DMS 273 (cell line): ENCODE measurements at regions not wholly inside any gene's neighbourhood (a gene's known extent, or its start where the extent isn't known, plus 50 kb on each side); places are given as distances from the start of the nearest gene placed in this dataset.

Experiments used
- DNase-seq: peaks from one replicate; lab custom pipeline; 2025; ENCODE audit not compliant: unreplicated experiment; lab: John Stamatoyannopoulos, UW

- DNase-seq: no peak
Measured at GRCh38 chr6:125489579-125490285, 188.0 kb upstream of the HDDC2 start.

DNA sequence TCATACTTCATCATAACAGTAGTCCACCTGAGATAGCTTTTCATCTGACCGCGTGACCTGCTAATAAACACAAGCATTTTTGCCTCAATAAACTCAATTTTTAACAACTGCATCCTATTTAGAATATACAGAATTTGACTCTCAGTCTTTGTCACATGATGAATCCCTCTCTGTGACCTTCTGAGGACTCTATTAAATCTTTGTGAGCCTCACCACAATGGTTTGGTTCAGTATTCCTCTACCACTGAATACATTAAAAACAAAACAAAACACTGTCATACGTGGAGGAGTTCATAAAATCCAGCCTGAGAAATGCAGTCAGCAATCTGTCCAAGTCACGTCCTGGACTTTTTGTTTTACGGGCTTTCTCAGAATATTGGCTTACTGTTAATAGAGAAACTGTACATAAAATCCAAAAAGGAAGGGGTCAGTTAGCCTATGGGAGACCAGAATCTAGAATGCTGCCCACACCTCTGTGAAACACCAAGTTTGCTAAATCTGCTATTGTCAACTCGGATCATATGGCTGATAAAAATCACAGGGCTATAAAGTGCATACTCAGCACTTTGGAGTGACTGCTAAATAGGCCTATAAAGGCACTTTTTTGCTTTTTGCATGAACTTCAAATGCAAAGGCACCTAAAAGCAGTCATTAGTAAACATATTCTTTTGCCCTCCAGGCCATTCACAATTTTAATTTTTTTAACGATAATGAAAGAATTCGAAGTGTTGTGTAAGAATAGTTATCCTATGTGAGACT, 190.3 kb upstream of the HDDC2 start:
- DNase-seq: no peak

DNA sequence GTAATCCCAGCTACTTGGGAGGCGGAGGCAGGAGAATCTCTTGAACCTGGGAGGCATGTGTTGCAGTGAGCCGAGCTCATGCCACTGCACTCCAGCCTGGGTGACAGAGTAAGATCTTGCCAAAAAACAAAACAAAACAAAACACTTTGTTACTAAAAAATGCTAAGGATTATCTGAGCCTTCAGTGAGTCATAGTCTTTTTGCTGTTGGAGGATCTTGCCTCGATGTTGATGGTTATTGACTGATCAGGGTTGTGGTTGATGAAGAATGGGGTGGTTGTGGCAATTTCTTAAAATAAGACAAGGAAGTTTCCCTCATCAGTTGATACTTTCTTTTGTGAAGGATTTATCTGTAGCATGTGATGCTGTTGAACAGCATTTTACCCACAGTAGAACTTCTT, 196.8 kb upstream of the HDDC2 start:
- DNase-seq: no peak

- DNase-seq: no peak
Measured at GRCh38 chr6:125499535-125499934, 197.8 kb upstream of the HDDC2 start.

DNA sequence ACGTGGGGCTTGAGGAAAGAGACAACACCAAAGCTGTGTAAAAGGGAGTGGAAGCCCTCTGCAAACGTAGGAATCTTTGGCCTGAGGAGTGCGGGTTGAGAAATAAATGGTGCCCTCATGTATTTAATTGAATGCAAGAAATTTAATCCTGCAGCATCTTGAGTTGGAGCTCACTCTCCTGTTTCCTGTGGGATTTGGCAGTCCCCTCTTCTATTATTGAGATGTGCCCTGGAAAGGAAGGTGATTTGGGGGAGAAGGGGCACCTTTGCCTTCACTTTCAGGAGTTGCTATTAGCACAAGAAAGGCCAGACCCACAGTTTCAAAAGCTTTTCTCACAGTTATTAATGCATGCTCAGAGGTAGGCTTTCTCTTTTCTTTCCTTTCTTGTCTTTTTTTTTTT, 201.4 kb upstream of the HDDC2 start:
- DNase-seq: peak; percentile 8

GRCh38 chr6:125507987-125508655, 206.4 kb upstream of the HDDC2 start:
- DNase-seq: peak; percentile 90

DNA sequence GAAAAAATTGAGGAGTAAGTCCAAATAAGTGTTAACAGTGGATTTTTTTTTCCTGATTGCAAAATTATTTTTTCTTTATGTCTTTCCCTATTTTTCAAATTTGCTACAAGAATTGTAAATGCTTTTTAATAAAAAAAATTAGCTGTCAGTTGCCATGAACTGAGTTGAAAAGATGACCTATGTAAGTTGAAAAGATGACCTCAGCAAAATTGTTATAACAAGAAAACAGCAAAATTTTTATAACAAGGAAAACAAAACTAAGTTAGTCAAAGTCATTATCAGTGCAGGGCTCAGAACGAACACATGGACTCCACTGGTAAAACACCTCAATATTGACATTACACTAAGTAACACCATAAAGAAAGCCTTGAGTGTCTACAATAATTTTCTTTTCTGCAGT, 207.0 kb upstream of the HDDC2 start:
- no peak for DNase-seq

DNA sequence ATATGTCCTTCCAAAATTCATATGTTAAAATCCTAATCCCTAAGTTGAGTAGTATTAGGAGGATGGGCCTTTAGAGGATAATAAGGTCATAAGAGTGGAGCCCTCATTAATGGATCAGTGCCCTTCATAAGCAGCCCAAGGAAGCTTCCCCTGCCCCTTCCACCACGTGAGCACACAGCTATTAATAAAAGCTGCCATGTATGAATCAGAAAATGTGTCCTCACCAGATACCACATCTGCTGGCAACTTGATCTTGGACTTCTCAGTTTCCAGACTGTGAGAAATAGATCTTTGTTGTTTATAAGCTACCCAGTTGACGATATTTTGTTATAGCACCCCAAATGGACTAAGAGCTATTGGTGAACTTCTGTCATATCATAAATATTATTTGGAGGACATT, 207.7 kb upstream of the HDDC2 start:
- peak; percentile 13 for DNase-seq

- DNase-seq: no peak
Measured at GRCh38 chr6:125510405-125510804, 208.6 kb upstream of the HDDC2 start.

DNA sequence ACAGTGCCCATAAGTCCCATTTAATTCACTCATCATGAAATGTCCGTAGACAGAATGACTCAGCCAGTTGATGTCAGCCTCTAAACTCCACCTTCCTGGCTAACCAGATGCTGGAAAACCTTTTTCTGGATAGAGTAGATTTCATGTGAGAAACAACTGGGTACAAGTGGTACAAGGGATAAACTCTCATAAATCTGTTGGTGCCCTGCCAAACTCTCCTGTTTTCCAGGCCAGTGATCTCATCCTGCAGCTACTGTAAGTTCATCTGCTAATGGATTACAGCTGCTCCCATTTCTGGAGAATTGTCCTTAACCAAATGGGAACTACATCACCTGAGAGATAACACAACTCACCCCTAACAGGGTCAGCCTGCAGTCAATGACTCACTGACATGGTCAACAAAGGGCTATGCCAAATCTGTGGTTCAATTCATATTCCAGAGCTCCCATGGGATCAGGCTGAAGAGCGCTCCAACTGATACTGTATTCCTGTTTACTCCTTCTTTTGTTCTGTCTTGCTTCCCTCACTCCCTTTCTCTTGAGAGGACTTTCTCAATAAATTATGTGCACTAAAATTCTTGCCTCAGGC, 210.1 kb upstream of the HDDC2 start:
- DNase-seq: peak; percentile 74

GRCh38 chr6:125512621-125513020, 210.9 kb upstream of the HDDC2 start:
- DNase-seq: peak; percentile 40

- DNase-seq: no peak
Measured at GRCh38 chr6:125513978-125514377, 212.2 kb upstream of the HDDC2 start.

DNA sequence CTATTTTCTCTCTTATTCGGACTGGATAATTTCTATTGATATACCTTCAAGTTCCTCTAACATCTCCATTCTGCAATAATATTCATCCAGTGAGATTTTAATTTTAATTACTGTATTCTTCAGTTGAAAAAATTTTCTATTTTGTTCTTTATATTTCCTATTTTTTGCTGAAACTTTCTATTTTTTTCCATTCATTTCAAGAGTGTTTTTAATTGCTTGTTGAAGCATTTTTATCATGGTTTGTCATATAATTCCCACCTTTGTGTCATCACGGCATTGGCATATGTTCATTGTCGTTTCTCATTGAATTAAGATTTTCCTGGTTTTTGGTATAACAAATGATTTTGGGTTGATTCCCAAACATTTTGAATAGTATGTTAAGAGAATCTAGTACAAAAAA, 214.9 kb upstream of the HDDC2 start:
- no peak for DNase-seq

- DNase-seq: no peak
Measured at GRCh38 chr6:125519367-125519766, 217.6 kb upstream of the HDDC2 start.

DNA sequence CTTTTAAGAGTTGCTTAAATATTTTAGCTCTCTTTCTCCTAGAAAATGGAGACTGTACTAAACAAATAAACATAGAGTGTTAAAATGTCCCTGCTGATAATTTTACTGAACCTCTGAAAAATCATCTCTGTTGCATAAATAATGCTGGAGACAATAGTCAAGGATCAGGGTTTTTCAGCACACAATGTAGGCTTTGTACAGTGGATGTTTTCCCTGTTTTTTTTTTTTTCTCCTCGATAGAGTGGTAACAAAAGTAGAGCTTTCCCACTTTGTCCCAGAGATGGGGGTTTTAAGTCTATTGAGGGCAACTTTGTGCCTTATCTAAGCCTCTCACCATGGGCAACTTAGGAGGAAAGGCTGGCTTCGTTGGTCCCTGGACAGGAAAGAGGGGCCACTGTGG, 222.6 kb upstream of the HDDC2 start:
- no peak for DNase-seq

DNA sequence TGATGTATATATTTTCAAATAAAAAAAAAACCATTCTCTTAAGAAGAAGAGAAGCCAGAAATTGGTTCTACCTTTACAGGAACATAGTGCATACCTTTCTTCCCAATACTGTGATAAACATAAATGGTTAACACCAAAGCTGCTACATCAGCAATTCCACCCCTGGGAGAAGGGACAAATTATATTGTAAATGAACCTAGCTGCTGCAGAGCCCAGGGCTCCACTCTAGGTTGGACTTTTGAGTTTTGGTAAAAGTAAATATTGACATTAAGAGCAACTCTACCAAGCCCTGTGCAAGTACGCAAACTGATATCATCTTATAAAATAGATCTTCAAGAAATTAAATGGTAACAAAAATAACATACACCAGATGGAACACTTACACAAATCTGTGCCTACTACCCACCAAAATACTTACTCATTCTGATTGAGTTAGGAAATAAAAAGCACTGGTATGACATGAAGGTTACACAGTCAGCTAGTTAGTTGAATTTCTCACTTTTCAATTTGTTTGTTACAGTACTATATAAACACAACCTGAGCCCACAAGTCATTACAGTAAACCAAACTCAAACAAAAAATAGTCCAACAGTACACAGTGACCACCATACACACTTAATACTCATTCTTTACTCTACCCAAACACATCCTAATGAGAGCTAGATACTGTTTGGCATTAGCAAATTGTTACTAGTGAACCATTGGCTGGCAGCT, 223.3 kb upstream of the HEY2 start:
- DNase-seq: no peak

DNA sequence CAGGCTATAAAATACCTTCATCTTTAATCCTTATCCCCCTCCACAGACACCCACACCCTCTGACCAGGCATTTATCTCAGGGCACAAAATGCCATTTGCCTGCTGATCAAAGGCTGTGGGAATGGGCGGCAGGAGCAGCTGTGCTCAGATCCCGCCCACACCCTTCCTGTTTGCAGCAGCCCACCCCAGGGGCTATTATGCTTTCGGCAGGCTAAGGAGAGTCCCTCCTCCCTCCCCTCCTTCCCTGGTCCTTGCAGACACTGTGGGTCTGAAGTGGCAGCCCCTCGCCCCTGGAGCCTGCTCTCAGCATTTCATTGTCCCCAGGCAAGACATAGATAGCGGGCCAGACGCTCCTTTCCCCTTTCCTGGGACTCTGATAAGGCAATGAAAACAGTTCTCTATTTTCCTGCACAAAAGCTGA, 220.8 kb upstream of the HEY2 start:
- no peak for DNase-seq

- no peak for DNase-seq
Measured at GRCh38 chr6:125529061-125529460, 220.4 kb upstream of the HEY2 start.

DNA sequence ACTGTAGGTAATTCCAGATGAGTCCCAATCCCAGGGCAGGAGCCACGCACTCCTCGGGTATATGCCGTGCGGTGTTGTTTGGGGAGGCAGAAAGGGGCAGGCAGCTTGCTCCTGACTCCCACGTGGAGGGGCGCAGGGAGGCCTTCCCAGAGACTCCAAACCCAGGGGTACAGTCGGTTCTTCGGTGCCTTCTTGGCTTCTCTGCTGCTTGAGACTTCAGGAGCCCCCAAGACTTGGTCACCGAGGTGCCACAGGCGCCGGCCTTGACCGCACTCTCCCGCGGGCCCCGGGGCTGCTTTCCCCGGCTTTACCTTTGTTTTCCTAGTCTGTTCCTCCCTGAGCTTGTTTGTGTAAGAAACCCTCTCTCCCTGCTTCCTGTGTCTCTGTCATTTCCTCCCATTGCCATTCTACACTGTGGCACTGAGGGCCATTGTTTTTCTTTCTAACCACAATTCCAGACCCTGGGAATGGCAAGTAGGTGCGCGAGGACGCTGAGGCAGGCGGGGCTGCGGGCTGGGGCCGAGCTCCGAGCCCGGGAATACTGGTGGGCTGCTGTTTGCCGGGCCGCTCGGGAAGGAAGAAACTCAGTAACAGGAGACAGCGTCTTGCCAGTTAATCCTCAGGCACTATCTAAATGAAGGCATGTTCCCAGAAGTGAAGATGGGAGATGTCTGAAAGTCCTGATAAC, 215.6 kb upstream of the HEY2 start:
- DNase-seq: no peak

GRCh38 chr6:125534430-125535263, 214.8 kb upstream of the HEY2 start:
- DNase-seq: no peak
